Nephron progenitor cell (in vitro differentiated cells): ENCODE measurements at regions not wholly inside any gene's neighbourhood (a gene's known extent, or its start where the extent isn't known, plus 50 kb on each side); places are given as distances from the start of the nearest gene placed in this dataset.

Experiments used
- DNase-seq: peaks from one replicate; pipeline ENCODE4 v3.0.0; 2021
- H3K27ac Mint-ChIP-seq: 2 replicates; pipeline ENCODE4 v1.8.0; 2021; ENCODE audit warnings: mild to moderate bottlenecking, moderate library complexity, mixed read lengths
- H3K27me3 Mint-ChIP-seq: 2 replicates; pipeline ENCODE4 v1.8.0; 2021; ENCODE audit warnings: mild to moderate bottlenecking, low read depth, mixed read lengths; ENCODE audit not compliant: poor library complexity
- H3K36me3 Mint-ChIP-seq: 2 replicates; pipeline ENCODE4 v1.8.0; 2021; ENCODE audit warnings: low read depth, mixed read lengths
- H3K4me1 Mint-ChIP-seq: 2 replicates; pipeline ENCODE4 v1.8.0; 2021; ENCODE audit warnings: mixed read lengths
- H3K4me3 Mint-ChIP-seq: 2 replicates; pipeline ENCODE4 v1.8.0; 2021; ENCODE audit warnings: mild to moderate bottlenecking, moderate library complexity, mixed read lengths
- H3K9me3 Mint-ChIP-seq: 2 replicates; pipeline ENCODE4 v1.8.0; 2021; ENCODE audit warnings: mild to moderate bottlenecking, moderate library complexity, mixed read lengths
- CTCF ChIP-seq: fragments of 200-600 bp; sonication (generic); IDR thresholded peaks from 2 replicates; pipeline ENCODE4 v1.5.0; 2021; ENCODE audit warnings: antibody characterized with exemption

DNA sequence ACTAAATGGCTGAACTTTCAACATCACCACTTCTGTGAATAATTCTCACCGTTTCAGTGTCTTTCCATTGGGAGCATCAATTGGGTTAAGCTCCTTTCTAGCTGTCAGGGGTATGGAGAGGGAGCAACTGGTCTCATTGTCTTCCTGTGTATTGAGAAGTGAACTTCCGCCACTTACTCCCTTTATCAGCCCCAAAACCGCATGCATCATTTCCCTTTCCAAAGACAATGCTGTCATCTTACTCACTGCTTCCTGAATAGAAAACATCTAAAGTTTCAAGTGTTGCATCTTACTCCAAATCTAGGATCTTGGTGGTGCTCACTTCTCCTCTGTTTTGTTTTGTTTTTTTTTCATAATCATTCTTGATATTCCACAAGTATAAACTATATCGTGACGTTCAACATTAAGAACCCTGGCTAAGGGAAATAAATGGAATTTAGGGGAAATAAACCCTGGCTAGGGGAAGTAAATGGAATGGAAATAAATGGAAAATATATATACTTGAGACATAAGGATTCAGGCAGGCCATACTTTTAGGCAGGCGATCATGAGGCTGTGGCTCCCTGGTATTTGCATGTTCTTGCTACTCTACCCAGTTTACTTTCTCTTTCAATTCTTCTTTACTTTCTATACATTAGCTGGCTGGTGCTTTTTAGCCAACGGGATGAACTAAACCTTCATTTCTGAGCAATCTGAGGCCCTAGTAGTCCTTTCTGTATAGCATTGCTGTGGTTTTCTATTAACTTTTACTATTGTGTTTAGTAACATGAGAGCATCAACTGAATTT lies 371.9 kb downstream of the BMPER start:
- H3K4me3 Mint-ChIP-seq: no peak overlapping the region
- H3K27ac Mint-ChIP-seq: no peak overlapping the region
- no peak for DNase-seq
- H3K4me1 Mint-ChIP-seq: no peaks in the 10 kb centered on the region
- H3K9me3 Mint-ChIP-seq: peaks cover 14% of the 10 kb centered on the region
- H3K27me3 Mint-ChIP-seq: peaks cover 3% of the 10 kb centered on the region
- no peak for TF ChIP-seq CTCF
- peaks cover under 1% of the 10 kb centered on the region for H3K36me3 Mint-ChIP-seq

DNA sequence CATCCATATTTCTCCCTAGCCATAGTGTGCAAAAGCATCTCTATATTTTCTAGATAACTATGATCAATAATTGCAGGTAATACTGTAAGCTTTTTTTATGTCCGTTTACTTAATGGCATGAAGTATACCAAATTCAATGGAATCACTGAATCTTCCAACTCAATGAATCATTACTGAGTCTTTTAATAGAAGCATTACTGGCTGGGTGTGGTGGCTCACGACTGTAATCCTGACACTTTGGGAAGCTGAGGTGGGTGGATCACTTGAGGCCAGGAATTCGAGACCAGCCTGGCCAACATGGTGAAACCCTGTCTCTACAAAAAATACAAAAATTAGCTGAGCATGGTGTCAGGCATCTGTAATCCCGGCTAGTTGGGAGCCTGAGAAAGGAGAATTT lies 372.5 kb downstream of the BMPER start:
- no peak overlapping the region for H3K4me3 Mint-ChIP-seq
- DNase-seq: no peak
- no peak for TF ChIP-seq CTCF
- H3K27me3 Mint-ChIP-seq: peaks cover 3% of the 10 kb centered on the region
- H3K27ac Mint-ChIP-seq: no peak overlapping the region
- H3K4me1 Mint-ChIP-seq: no peaks in the 10 kb centered on the region
- peaks cover 20% of the 10 kb centered on the region for H3K9me3 Mint-ChIP-seq
- H3K36me3 Mint-ChIP-seq: peaks cover 6% of the 10 kb centered on the region

GRCh38 chr7:34281260-34281659 lies 375.9 kb downstream of the BMPER start:
- no peak for DNase-seq
- no peak overlapping the region for H3K27ac Mint-ChIP-seq
- H3K9me3 Mint-ChIP-seq: peaks cover 28% of the 10 kb centered on the region
- no peaks in the 10 kb centered on the region for H3K27me3 Mint-ChIP-seq
- TF ChIP-seq CTCF: no peak
- peaks cover 7% of the 10 kb centered on the region for H3K36me3 Mint-ChIP-seq
- H3K4me3 Mint-ChIP-seq: no peak overlapping the region
- H3K4me1 Mint-ChIP-seq: no peaks in the 10 kb centered on the region

- Mint-ChIP-seq H3K36me3 (peaks cover 7% of the 10 kb centered on the region), H3K4me1 (no peaks in the 10 kb centered on the region), H3K27me3 (no peaks in the 10 kb centered on the region), H3K4me3 (no peak overlapping the region), H3K27ac (no peak overlapping the region), H3K9me3 (peaks cover 28% of the 10 kb centered on the region)
- no peak for TF ChIP-seq CTCF
- DNase-seq: no peak
Observed at GRCh38 chr7:34282271-34282670, 375.7 kb upstream of the NPSR1 start.

DNA sequence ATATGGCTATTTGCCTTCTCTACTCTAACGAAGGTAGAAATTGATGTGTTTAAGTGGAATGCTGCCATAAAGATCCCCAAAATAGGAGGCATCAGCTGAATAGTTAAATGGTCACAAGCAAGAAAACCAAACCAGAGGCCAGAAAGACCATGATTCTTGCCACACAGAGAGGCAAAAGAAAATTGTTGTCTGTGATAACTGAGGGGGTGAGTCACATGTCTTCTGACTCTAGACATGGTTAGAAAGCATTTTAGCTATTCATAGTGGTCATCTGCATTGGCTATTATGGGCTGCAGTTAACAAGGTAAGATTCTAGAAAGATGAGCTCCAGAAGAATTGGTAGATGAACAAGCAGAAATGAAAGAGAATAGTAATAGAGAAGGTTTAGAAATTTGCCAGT lies 361.4 kb upstream of the NPSR1 start:
- no peaks in the 10 kb centered on the region for H3K9me3 Mint-ChIP-seq
- no peak for TF ChIP-seq CTCF

DNA sequence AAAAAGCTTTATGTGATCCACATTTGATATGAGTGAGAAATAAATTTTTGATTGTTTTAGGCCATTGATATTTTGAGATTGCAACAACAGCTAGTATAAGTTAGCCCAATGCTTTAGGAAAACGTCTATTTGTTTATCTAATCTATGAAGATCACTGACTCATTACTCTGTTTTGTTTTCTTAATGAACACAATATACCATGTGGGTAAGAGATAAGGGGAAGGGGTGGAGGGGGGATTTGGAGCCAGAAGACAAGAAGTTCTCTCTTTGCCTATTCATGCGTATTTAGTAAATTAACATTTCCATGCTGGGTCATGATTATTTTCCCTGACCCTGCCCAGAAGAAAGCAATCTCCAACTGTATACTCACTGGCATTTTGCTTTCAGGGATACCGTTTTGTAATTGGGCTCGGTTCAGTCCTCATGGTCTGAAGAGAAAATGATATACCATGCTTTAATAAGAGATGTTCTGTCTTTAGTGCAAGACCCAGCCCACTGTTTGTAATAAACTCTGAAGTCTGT lies 359.5 kb upstream of the NPSR1 start:
- H3K36me3 Mint-ChIP-seq: no peaks in the 10 kb centered on the region
- H3K9me3 Mint-ChIP-seq: no peaks in the 10 kb centered on the region
- no peak for TF ChIP-seq CTCF
- no peaks in the 10 kb centered on the region for H3K27me3 Mint-ChIP-seq
- no peak overlapping the region for H3K4me3 Mint-ChIP-seq
- H3K27ac Mint-ChIP-seq: no peak overlapping the region
- no peaks in the 10 kb centered on the region for H3K4me1 Mint-ChIP-seq
- DNase-seq: no peak

More for the DNA sequence above, 361.4 kb upstream of the NPSR1 start:
- no peaks in the 10 kb centered on the region for H3K27me3 Mint-ChIP-seq
- no peak for DNase-seq
- no peak overlapping the region for H3K27ac Mint-ChIP-seq
- H3K36me3 Mint-ChIP-seq: no peaks in the 10 kb centered on the region
- H3K4me3 Mint-ChIP-seq: no peak overlapping the region
- no peaks in the 10 kb centered on the region for H3K4me1 Mint-ChIP-seq
